ENCODE measurements at regions not wholly inside any gene's neighbourhood (a gene's known extent, or its start where the extent isn't known, plus 50 kb on each side); places are given as distances from the start of the nearest gene placed in this dataset.

DNA sequence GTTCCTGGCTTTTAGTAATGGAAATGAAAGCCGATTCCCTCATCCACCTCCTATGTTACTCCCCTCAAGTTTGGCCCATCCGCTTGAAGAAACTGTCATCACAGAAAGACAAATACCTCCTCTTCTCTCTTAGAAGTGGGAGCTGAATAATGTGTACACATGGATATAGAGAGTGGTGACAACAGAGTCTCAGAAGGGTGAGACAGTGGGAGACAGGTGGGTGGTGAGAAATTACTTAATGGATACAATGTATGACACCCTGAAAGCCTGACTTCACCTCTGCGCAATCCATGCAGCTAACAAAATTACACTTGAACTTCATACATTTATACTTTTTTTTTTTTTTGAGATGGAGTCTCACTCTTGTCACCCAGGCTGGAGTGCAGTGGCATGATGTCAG, 217.5 kb downstream of the SKIDA1 start:
- no peak overlapping the region for H3K23ac ChIP-seq (ENCODE audit: insufficient read length)

More for the DNA sequence above, 217.5 kb downstream of the SKIDA1 start:
- no peak overlapping the region for H4K5ac ChIP-seq (ENCODE audit: insufficient read length, low read depth, low read length)
- no peaks in the 10 kb centered on the region for H3K9me3 ChIP-seq (ENCODE audit: insufficient read depth in 2 of 2, low read depth in 1 of 2, low read length in 1 of 2)
- no peak overlapping the region for H3K4me3 ChIP-seq (ENCODE audit: extremely low read depth in 1 of 4, insufficient read depth in 2 of 4, low read depth in 3 of 4, low read length in 4 of 4)
- H3K4me1 ChIP-seq (replicated peaks in 1 of 4; ENCODE audit: control insufficient read depth in 3 of 4, insufficient read depth in 4 of 4, low read length in 3 of 4) = peaks cover 0 to 4% (median 0%) of the 10 kb centered on the region in 4 experiments; a peak in 1 of 7 replicates
- no peak overlapping the region for H3K4me2 ChIP-seq (ENCODE audit: insufficient read depth in 1 of 2, low read depth in 2 of 2, low read length in 2 of 2)
- H3K79me2 ChIP-seq (ENCODE audit: control insufficient read depth in 1 of 2, insufficient read depth in 2 of 2, low read length in 2 of 2) = no peaks in the 10 kb centered on the region
- H2BK12ac ChIP-seq (ENCODE audit: low read depth, low read length) = no peak overlapping the region
- H2BK15ac ChIP-seq (ENCODE audit: low read length) = no peak overlapping the region
- ChIA-PET CTCF (ENCODE audit: partially characterized antibody) (interaction anchor here (1.0 to 1.3 kb wide), 2 partner anchors 58 to 189 kb away, joined by 3 to 4 read pairs; no protein-coding TSS in a partner anchor), POLR2A (ENCODE audit: partially characterized antibody) (interaction anchor here (1.2 kb wide), 1 partner anchor 12 kb away, joined by 3 read pairs; no protein-coding TSS in a partner anchor)
- H2BK20ac ChIP-seq (ENCODE audit: low read length) = no peak overlapping the region
- H3K56ac ChIP-seq (replicated peaks; ENCODE audit: insufficient read length, low read depth, low read length) = no peak overlapping the region
- no peak overlapping the region for H3K9ac ChIP-seq (replicated peaks in 1 of 4; ENCODE audit: extremely low read depth in 1 of 4, low read depth in 3 of 4, low read length in 3 of 4)
- no peak overlapping the region for H2AK5ac ChIP-seq (ENCODE audit: low read depth, low read length)
- no peaks in the 10 kb centered on the region for H3K36me3 ChIP-seq (ENCODE audit: control insufficient read depth in 2 of 4, insufficient read depth in 4 of 4, low read length in 3 of 4)
- H2BK120ac ChIP-seq (replicated peaks; ENCODE audit: low read depth, low read length) = peak overlapping the region; percentile 36
- 99% methylated on average over 3 of the region's 3 CpGs; no CpG with 5 or more reads in 1 of the 2 experiments for WGBS, 2 experiments (ENCODE audit: extremely low coverage in 1 of 2, insufficient coverage in 1 of 2, insufficient read length in 1 of 2, insufficient replicate concordance in 2 of 2, low coverage in 1 of 2, low lambda C conversion rate in 2 of 2, missing lambda C conversion rate in 1 of 2)
- H4K8ac ChIP-seq (ENCODE audit: extremely low read depth, insufficient read depth, low read length) = no peak overlapping the region
- no peaks in the 10 kb centered on the region for H3K79me1 ChIP-seq (ENCODE audit: low read depth, low read length)
- TF ChIP-seq GTF2F1 (IDR thresholded peaks at IDR 0.05; ENCODE audit: borderline replicate concordance, low read depth, low read length) (no peak), ASH2L (IDR thresholded peaks at IDR 0.05; ENCODE audit: low read length) (no peak), BRCA1 (IDR thresholded peaks at IDR 0.05; ENCODE audit: low read depth, low read length) (no peak), CTBP2 (IDR thresholded peaks at IDR 0.05; ENCODE audit: borderline replicate concordance, insufficient read depth, insufficient read length, low read length) (no peak), KDM1A (IDR thresholded peaks at IDR 0.05; ENCODE audit: borderline replicate concordance, low read length) (no peak), RAD21 (IDR thresholded peaks at IDR 0.05 in 1 of 2, conservative IDR thresholded peaks at IDR 0.05 in 1 of 2; ENCODE audit: low read depth in 2 of 2, low read length in 2 of 2) (no peak), POU5F1 (IDR thresholded peaks at IDR 0.05; ENCODE audit: low read depth, low read length) (no peak), SP2 (IDR thresholded peaks at IDR 0.05; ENCODE audit: low read length) (no peak), CHD1 (IDR thresholded peaks at IDR 0.05; ENCODE audit: low read depth, low read length) (no peak), SP1 (IDR thresholded peaks at IDR 0.05; ENCODE audit: low read depth, low read length) (no peak), RNF2 (IDR thresholded peaks at IDR 0.05; ENCODE audit: borderline replicate concordance, low read depth, low read length, missing control alignments, poor library complexity, severe bottlenecking) (no peak), KDM4A (IDR thresholded peaks at IDR 0.05; ENCODE audit: low read depth, low read length, severe bottlenecking) (no peak)
- H4K20me1 ChIP-seq (replicated peaks in 1 of 2; ENCODE audit: control insufficient read depth in 1 of 2, insufficient read depth in 2 of 2, low read length in 2 of 2) = no peaks in the 10 kb centered on the region
- no peaks in the 10 kb centered on the region for H3K27me3 ChIP-seq (replicated peaks in 1 of 4; ENCODE audit: control insufficient read depth in 3 of 4, extremely low read depth in 1 of 4, insufficient read depth in 3 of 4, low read length in 3 of 4)
- H3K18ac ChIP-seq (ENCODE audit: extremely low read depth, low read length) = no peak overlapping the region
- FAIRE-seq (no peak), DNase-seq (ENCODE audit: low read depth in 1 of 2, low spot score in 2 of 2) (no peak)
- no peak overlapping the region for H2AFZ ChIP-seq (ENCODE audit: low read length)
- no peak overlapping the region for H3K27ac ChIP-seq (ENCODE audit: low read depth, low read length)
- no peaks in the 10 kb centered on the region for H3K23me2 ChIP-seq (ENCODE audit: low read depth, low read length)
- H2BK5ac ChIP-seq (ENCODE audit: low read depth, low read length) = no peak overlapping the region
- H3K4ac ChIP-seq (replicated peaks; ENCODE audit: insufficient read length, low read depth, low read length) = no peak overlapping the region
- H3K14ac ChIP-seq (ENCODE audit: insufficient read length) = no peak overlapping the region
- no peak overlapping the region for H4K91ac ChIP-seq (replicated peaks; ENCODE audit: insufficient read length, low read length)
